ENCODE measurements at regions not wholly inside any gene's neighbourhood (a gene's known extent, or its start where the extent isn't known, plus 50 kb on each side); places are given as distances from the start of the nearest gene placed in this dataset.

- Mint-ChIP-seq H3K27me3 (ENCODE audit: insufficient read depth, low read depth) (peaks cover 12% of the 10 kb centered on the region), H3K4me1 (peaks cover 9% of the 10 kb centered on the region), H3K9me3 (no peaks in the 10 kb centered on the region), H3K36me3 (no peaks in the 10 kb centered on the region), H3K4me3 (no peak overlapping the region), H3K27ac (no peak overlapping the region)
- TF ChIP-seq EZH2phosphoT487 (IDR thresholded peaks at IDR 0.05) (no peak), CTCF (IDR thresholded peaks at IDR 0.05) (no peak), EZH2 (IDR thresholded peaks at IDR 0.05) (no peak)
- no peaks in the 10 kb centered on the region for H3K4me1 ChIP-seq
- no peak overlapping the region for H3K4me2 ChIP-seq
- H3K36me3 ChIP-seq, result no peaks in the 10 kb centered on the region
- DNase-seq (ENCODE audit: low spot score), result no peak
- no peak overlapping the region for H2AFZ ChIP-seq (replicated peaks)
- no peaks in the 10 kb centered on the region for H3K9me3 ChIP-seq (ENCODE audit: low read depth)
- no peak overlapping the region for H3K4me3 ChIP-seq
- H3K27ac ChIP-seq, result no peak overlapping the region
- no peak overlapping the region for H3K9ac ChIP-seq
- H3F3A ChIP-seq (ENCODE audit: low read depth), result no peaks in the 10 kb centered on the region
- H3K79me2 ChIP-seq (ENCODE audit: low read depth), result no peaks in the 10 kb centered on the region
- no peaks in the 10 kb centered on the region for H3K27me3 ChIP-seq
- H4K20me1 ChIP-seq (ENCODE audit: low read depth), result no peaks in the 10 kb centered on the region
Observed at GRCh38 chr20:48531505-48531904, 296.3 kb downstream of the PREX1 start.

- H3K9me3 Mint-ChIP-seq, result no peaks in the 10 kb centered on the region
- Histone ChIP-seq H3K27me3 (no peaks in the 10 kb centered on the region), H3K9me3 (ENCODE audit: low read depth) (no peaks in the 10 kb centered on the region), H3F3A (ENCODE audit: low read depth) (no peaks in the 10 kb centered on the region), H3K9ac (no peak overlapping the region), H3K4me2 (no peak overlapping the region), H3K4me1 (no peaks in the 10 kb centered on the region), H3K36me3 (no peaks in the 10 kb centered on the region), H4K20me1 (ENCODE audit: low read depth) (no peaks in the 10 kb centered on the region), H3K79me2 (ENCODE audit: low read depth) (no peaks in the 10 kb centered on the region), H3K4me3 (no peak overlapping the region), H2AFZ (replicated peaks) (no peak overlapping the region), H3K27ac (no peak overlapping the region)
- peaks cover 9% of the 10 kb centered on the region for H3K4me1 Mint-ChIP-seq
- H3K36me3 Mint-ChIP-seq, result no peaks in the 10 kb centered on the region
- no peak overlapping the region for H3K27ac Mint-ChIP-seq
- H3K27me3 Mint-ChIP-seq (ENCODE audit: insufficient read depth, low read depth), result peaks cover 12% of the 10 kb centered on the region
- no peak for DNase-seq (ENCODE audit: low spot score)
- no peak for TF ChIP-seq EZH2phosphoT487 (IDR thresholded peaks at IDR 0.05)
- no peak for TF ChIP-seq EZH2 (IDR thresholded peaks at IDR 0.05)
- TF ChIP-seq CTCF (IDR thresholded peaks at IDR 0.05), result no peak
- no peak overlapping the region for H3K4me3 Mint-ChIP-seq
Observed at GRCh38 chr20:48530957-48531356, 296.8 kb downstream of the PREX1 start.

- H3K36me3 Mint-ChIP-seq, result no peaks in the 10 kb centered on the region
- Histone ChIP-seq H3K4me3 (no peak overlapping the region), H3K4me1 (no peaks in the 10 kb centered on the region)
Observed at GRCh38 chr20:48528346-48528745, 299.5 kb downstream of the PREX1 start.

More at GRCh38 chr20:48528346-48528745, 299.5 kb downstream of the PREX1 start:
- Histone ChIP-seq H3K9ac (no peak overlapping the region), H3F3A (ENCODE audit: low read depth) (no peaks in the 10 kb centered on the region), H3K27ac (no peak overlapping the region), H3K9me3 (ENCODE audit: low read depth) (no peaks in the 10 kb centered on the region), H2AFZ (replicated peaks) (no peak overlapping the region), H3K36me3 (no peaks in the 10 kb centered on the region), H3K79me2 (ENCODE audit: low read depth) (no peaks in the 10 kb centered on the region), H4K20me1 (ENCODE audit: low read depth) (peaks cover 5% of the 10 kb centered on the region), H3K27me3 (no peaks in the 10 kb centered on the region), H3K4me2 (no peak overlapping the region)
- TF ChIP-seq EZH2phosphoT487 (IDR thresholded peaks at IDR 0.05) (no peak), EZH2 (IDR thresholded peaks at IDR 0.05) (no peak), CTCF (IDR thresholded peaks at IDR 0.05) (no peak)
- no peak for DNase-seq (ENCODE audit: low spot score)
- peaks cover 15% of the 10 kb centered on the region for H3K27me3 Mint-ChIP-seq (ENCODE audit: insufficient read depth, low read depth)
- H3K4me3 Mint-ChIP-seq, result no peak overlapping the region
- H3K9me3 Mint-ChIP-seq, result no peaks in the 10 kb centered on the region
- H3K4me1 Mint-ChIP-seq, result peaks cover 2% of the 10 kb centered on the region
- H3K27ac Mint-ChIP-seq, result no peak overlapping the region
